KMS-11 (cell line): ENCODE measurements at regions not wholly inside any gene's neighbourhood (a gene's known extent, or its start where the extent isn't known, plus 50 kb on each side); places are given as distances from the start of the nearest gene placed in this dataset.

Experiments
- H2AFZ ChIP-seq: fragments of 200-600 bp; sonication (generic); 2 replicates; pipeline ENCODE4 v1.6.1; 2016; ENCODE audit warnings: antibody characterized with exemption, mixed run types, low read depth
- H3K27ac ChIP-seq: fragments of 200-600 bp; sonication (generic); 2 replicates; pipeline ENCODE4 v1.6.1; 2016; ENCODE audit warnings: mild to moderate bottlenecking, mixed run types
- H3K27me3 ChIP-seq: fragments of 200-600 bp; sonication (generic); 2 replicates; pipeline ENCODE4 v1.6.1; 2017; ENCODE audit warnings: mild to moderate bottlenecking, low read depth, mixed run types, moderate library complexity; ENCODE audit not compliant: insufficient read depth
- H3K36me3 ChIP-seq: fragments of 200-600 bp; sonication (generic); 2 replicates; pipeline ENCODE4 v1.6.1; 2017; ENCODE audit warnings: mild to moderate bottlenecking, mixed run types; ENCODE audit not compliant: insufficient read depth
- H3K4me1 ChIP-seq: fragments of 200-600 bp; sonication (generic); 2 replicates; pipeline ENCODE4 v1.6.1; 2016; ENCODE audit warnings: mild to moderate bottlenecking, low read depth, mixed run types; ENCODE audit not compliant: poor library complexity, severe bottlenecking
- H3K4me2 ChIP-seq: fragments of 200-600 bp; sonication (generic); 2 replicates; pipeline ENCODE4 v1.7.0; 2016; ENCODE audit warnings: mild to moderate bottlenecking, mixed run types
- H3K4me3 ChIP-seq: fragments of 200-600 bp; sonication (generic); IDR thresholded peaks from 2 replicates; pipeline ENCODE4 v1.6.1; 2017; ENCODE audit warnings: low read depth, low read length, mixed read lengths; ENCODE audit not compliant: insufficient read depth
- H3K79me2 ChIP-seq: fragments of 200-600 bp; sonication (generic); 2 replicates; pipeline ENCODE4 v1.6.1; 2016; ENCODE audit warnings: low read depth, mixed run types; ENCODE audit not compliant: insufficient read depth
- H3K9ac ChIP-seq: fragments of 200-600 bp; sonication (generic); 2 replicates; pipeline ENCODE4 v1.6.1; 2016; ENCODE audit warnings: mild to moderate bottlenecking, mixed run types
- H4K20me1 ChIP-seq: fragments of 200-600 bp; sonication (generic); 2 replicates; pipeline ENCODE4 v1.6.1; 2016; ENCODE audit warnings: mild to moderate bottlenecking, mixed run types; ENCODE audit not compliant: insufficient read depth
- TF ChIP-seq, protein P1 (sequence below): fragments of 200-600 bp; sonication (generic); conservative IDR thresholded peaks from 2 replicates; pipeline ENCODE4 v1.6.1; 2017; ENCODE audit warnings: low read depth, mild to moderate bottlenecking, antibody characterized with exemption, low read length, moderate library complexity, mixed read lengths

DNA sequence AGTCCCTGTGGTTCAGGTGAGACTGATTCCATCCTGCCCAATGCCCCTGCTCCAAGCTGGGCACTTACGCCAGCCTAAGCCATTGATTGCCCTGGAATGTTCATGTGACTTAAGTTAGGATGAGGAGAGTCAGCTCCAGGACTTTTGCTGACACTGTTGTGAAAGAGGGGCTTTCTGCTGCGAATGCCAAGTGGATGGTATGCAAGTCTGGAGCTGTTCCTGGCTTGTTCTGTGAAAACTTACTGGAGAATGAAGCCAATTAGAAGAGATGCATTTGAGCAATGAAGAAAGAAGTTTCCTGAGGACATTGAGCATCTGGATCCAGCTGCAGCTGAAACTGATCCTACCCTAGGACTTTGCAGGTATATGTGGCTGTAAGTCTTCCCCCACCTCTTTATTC lies 61.2 kb upstream of the ZFR start:
- Histone ChIP-seq H3K4me2 (peak overlapping the region; percentile 94), H3K79me2 (no peaks in the 10 kb centered on the region), H3K4me3 (no peak overlapping the region), H4K20me1 (no peaks in the 10 kb centered on the region), H3K4me1 (peaks cover 74% of the 10 kb centered on the region), H3K27ac (peak overlapping the region; percentile 74), H3K27me3 (no peaks in the 10 kb centered on the region), H3K36me3 (no peaks in the 10 kb centered on the region), H2AFZ (peak overlapping the region; percentile 41), H3K9ac (peak overlapping the region; percentile 15; the same call in 1 of the 2 replicates)
- TF ChIP-seq, protein P1, sequence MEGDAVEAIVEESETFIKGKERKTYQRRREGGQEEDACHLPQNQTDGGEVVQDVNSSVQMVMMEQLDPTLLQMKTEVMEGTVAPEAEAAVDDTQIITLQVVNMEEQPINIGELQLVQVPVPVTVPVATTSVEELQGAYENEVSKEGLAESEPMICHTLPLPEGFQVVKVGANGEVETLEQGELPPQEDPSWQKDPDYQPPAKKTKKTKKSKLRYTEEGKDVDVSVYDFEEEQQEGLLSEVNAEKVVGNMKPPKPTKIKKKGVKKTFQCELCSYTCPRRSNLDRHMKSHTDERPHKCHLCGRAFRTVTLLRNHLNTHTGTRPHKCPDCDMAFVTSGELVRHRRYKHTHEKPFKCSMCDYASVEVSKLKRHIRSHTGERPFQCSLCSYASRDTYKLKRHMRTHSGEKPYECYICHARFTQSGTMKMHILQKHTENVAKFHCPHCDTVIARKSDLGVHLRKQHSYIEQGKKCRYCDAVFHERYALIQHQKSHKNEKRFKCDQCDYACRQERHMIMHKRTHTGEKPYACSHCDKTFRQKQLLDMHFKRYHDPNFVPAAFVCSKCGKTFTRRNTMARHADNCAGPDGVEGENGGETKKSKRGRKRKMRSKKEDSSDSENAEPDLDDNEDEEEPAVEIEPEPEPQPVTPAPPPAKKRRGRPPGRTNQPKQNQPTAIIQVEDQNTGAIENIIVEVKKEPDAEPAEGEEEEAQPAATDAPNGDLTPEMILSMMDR = no peak

DNA sequence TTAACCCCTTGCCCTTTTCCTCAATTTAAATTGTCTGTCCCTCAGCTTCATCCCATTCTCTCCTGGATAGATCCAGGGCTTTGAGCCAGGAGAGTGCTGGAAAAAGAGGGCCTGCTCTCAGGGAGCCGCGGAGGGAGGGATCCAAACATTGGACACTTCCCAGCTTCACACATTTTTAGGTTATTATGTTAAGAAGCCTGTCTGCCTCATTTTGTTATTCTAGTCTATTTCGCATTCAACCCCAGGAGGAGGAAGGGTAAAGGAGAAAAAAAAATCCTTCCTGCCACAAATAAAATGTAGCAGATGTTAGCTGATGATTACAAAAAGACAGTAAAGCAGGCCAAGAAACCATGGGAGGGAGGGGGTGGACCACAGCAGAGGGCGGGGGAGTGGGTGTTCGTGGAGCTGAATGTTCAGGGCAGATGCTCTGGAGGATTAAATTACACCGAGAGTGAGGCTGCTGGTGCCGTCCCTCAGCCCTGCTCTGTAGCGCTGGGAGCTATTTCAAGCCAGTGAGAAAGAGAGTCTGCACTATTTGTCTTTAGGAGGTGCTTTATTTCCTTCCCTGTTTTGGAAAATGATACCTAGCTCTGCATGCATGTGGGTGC lies 60.6 kb upstream of the ZFR start:
- H3K36me3 ChIP-seq = no peaks in the 10 kb centered on the region
- peaks cover 79% of the 10 kb centered on the region for H3K4me1 ChIP-seq
- H3K79me2 ChIP-seq = no peaks in the 10 kb centered on the region
- H3K4me3 ChIP-seq = no peak overlapping the region
- peak overlapping the region; percentile 41; the same call in 1 of the 2 replicates for H2AFZ ChIP-seq
- H3K27me3 ChIP-seq = no peaks in the 10 kb centered on the region
- no peaks in the 10 kb centered on the region for H4K20me1 ChIP-seq
- H3K27ac ChIP-seq = peak overlapping the region; percentile 74
- peak overlapping the region; percentile 94 for H3K4me2 ChIP-seq
- TF ChIP-seq, protein P1 = no peak
- H3K9ac ChIP-seq = peak overlapping the region; percentile 15; the same call in 1 of the 2 replicates

DNA sequence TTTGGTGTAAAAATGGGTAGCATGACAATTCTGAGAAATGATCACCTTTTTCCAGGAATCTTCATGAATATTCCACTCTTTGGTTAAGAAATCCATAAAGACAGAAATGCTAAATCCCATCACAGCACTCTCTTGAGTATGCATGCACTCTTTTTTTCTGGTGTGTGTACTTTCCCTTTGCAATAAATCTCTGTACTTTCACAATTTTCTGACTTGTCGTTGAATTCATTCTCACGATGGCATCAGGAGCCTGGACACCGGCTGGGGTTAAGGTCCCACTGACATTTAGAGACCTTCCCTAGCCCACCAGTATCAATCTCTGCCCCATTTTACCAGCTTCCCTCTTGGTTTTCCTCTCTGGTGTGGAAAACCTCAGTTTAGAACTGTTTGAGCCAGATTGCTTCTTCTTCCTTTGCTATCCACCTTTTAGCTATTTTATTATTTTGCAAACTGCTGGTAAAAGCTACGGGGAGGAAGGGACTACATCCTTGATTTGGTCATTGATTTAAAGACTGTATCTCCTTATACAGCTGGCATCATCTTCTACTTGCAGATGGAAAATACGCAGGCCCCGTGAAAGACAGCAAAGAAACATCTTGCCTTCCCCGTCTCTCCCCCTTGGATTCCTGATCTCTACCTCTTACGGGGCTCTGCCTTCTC lies 59.9 kb upstream of the ZFR start:
- no peaks in the 10 kb centered on the region for H4K20me1 ChIP-seq
- H3K27ac ChIP-seq = peak overlapping the region; percentile 74
- no peaks in the 10 kb centered on the region for H3K27me3 ChIP-seq
- H3K36me3 ChIP-seq = no peaks in the 10 kb centered on the region
- TF ChIP-seq, protein P1 = no peak
- no peak overlapping the region; the same call in 1 of the 2 replicates for H3K9ac ChIP-seq
- no peaks in the 10 kb centered on the region for H3K79me2 ChIP-seq
- peaks cover 86% of the 10 kb centered on the region for H3K4me1 ChIP-seq
- peak overlapping the region; percentile 94 for H3K4me2 ChIP-seq
- H3K4me3 ChIP-seq = no peak overlapping the region
- peak overlapping the region; percentile 39; the same call in 1 of the 2 replicates for H2AFZ ChIP-seq

DNA sequence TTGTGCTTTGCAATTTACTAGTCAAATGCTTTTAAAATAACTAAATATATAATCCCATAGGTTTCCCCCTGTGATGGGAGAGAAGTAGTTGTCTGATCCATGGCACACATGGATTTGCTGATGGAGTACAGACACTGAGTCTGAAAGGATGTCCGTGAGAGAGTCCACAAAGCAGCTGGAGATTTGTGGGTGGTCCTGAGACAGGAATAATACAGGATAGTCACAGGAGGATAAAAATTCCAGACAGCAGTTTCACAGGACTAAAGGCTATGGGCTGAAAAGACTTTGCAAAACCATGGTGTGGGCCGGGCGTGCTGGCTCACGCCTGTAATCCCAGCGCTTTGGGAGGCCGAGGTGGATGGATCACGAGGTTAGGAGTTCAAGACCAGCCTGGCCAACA lies 58.7 kb upstream of the ZFR start:
- no peaks in the 10 kb centered on the region for H4K20me1 ChIP-seq
- H3K4me1 ChIP-seq = peaks cover 95% of the 10 kb centered on the region
- no peaks in the 10 kb centered on the region for H3K36me3 ChIP-seq
- no peak overlapping the region for H3K27ac ChIP-seq
- H3K4me2 ChIP-seq = no peak overlapping the region; the same call in 1 of the 2 replicates
- no peak overlapping the region for H2AFZ ChIP-seq
- no peak overlapping the region for H3K9ac ChIP-seq
- no peaks in the 10 kb centered on the region for H3K27me3 ChIP-seq
- TF ChIP-seq, protein P1 = no peak
- no peaks in the 10 kb centered on the region for H3K79me2 ChIP-seq
- H3K4me3 ChIP-seq = no peak overlapping the region
